HCT116 (cell line): ENCODE measurements at regions not wholly inside any gene's neighbourhood (a gene's known extent, or its start where the extent isn't known, plus 50 kb on each side); places are given as distances from the start of the nearest gene placed in this dataset.

Source experiments
- ATAC-seq: fragments of 200-7000 bp; cut with Tn5 transposase; 2 replicates; pipeline ENCODE4 v1.9.1; 2020; ENCODE audit warnings: mild to moderate bottlenecking, moderate library complexity
- BruUV-seq: library from RNA; stranded (reverse); fragments of 400-500 nt; replicated peaks from 2 replicates; lab custom pipeline; 2021; lab: Mats Ljungman, UMichigan
- CTCF ChIA-PET: fragments of 300-600 bp; sonication (Branson Sonifier 250); formaldehyde crosslinking; loops from one replicate; lab custom pipeline; 2021; ENCODE audit warnings: antibody characterized with exemption; lab: Charles Lee
- POLR2A ChIA-PET: fragments of 300-600, 350-600 bp; sonication (Branson Sonifier 250); formaldehyde crosslinking; loops from one replicate; lab custom pipeline; 2021; ENCODE audit warnings: antibody characterized with exemption; lab: Charles Lee
- RAD21 ChIA-PET, 2 experiments: fragments of 300-600 bp; sonication (Branson Sonifier 250); formaldehyde crosslinking; loops; one replicate each; lab custom pipeline; 2023; ENCODE audit warnings: low total read pairs in 2 of 2; ENCODE audit not compliant: uncharacterized antibody in 2 of 2, unreplicated experiment in 2 of 2, low non-redundant PET in 1 of 2; lab: Charles Lee
- DNase-seq: peaks from one replicate; pipeline ENCODE4 v3.0.0-alpha.2; 2010; ENCODE audit warnings: low read depth, low spot score
- H2AFZ ChIP-seq: fragments of 200-600 bp; shearing (Covaris generic), sonication (generic); 2 replicates; pipeline ENCODE4 v1.6.1; 2017; ENCODE audit warnings: low read depth, mixed run types, mixed read lengths, antibody characterized with exemption, low read length; ENCODE audit not compliant: poor library complexity, severe bottlenecking
- H3K27ac ChIP-seq: 2 replicates; pipeline ENCODE4 v1.5.1; 2012; ENCODE audit warnings: low read depth, low read length
- H3K27me3 ChIP-seq: fragments of 200-600 bp; sonication (generic); 2 replicates; pipeline ENCODE4 v1.6.1; 2016; ENCODE audit warnings: mixed run types, low read length, mixed read lengths; ENCODE audit not compliant: insufficient read depth
- H3K36me3 ChIP-seq, 2 experiments: fragments of 200-500 bp in 1 of 2; fragments of 200-600 bp in 1 of 2; sonication (Bioruptor generic) in 1 of 2; sonication (generic) in 1 of 2; 2 replicates each; pipeline versions ENCODE4 v1.5.1 to v1.6.1; 2014 to 2016; ENCODE audit warnings: low read length in 2 of 2, inconsistent platforms in 1 of 2, mixed read lengths in 1 of 2, mixed run types in 1 of 2; ENCODE audit not compliant: insufficient read depth in 2 of 2, control insufficient read depth in 1 of 2
- H3K4me1 ChIP-seq, 2 experiments: fragments of 200-600 bp in 1 of 2; sonication (generic) in 1 of 2; 2 replicates each; pipeline versions ENCODE4 v1.5.1 to v1.6.1; 2012 to 2017; ENCODE audit warnings: low read length in 2 of 2, inconsistent platforms in 1 of 2, mild to moderate bottlenecking in 1 of 2, mixed read lengths in 1 of 2, mixed run types in 1 of 2, moderate library complexity in 1 of 2; ENCODE audit not compliant: insufficient read depth in 2 of 2, control insufficient read depth in 1 of 2
- H3K4me2 ChIP-seq: fragments of 200-600 bp; sonication (generic); 2 replicates; pipeline ENCODE4 v1.6.1; 2017; ENCODE audit warnings: mixed run types, low read length, mixed read lengths
- H3K4me3 ChIP-seq, 2 experiments: fragments of 200-600 bp in 1 of 2; sonication (generic) in 1 of 2; replicated peaks in 1 of 2; 2 replicates each; pipeline ENCODE4 v1.5.1; 2011 to 2016; ENCODE audit warnings: low read length in 2 of 2, control low read depth in 1 of 2, low read depth in 1 of 2, mild to moderate bottlenecking in 1 of 2, mixed read lengths in 1 of 2, mixed run types in 1 of 2
- H3K79me2 ChIP-seq: fragments of 200-600 bp; sonication (generic); 2 replicates; pipeline ENCODE4 v1.6.1; 2017; ENCODE audit warnings: mild to moderate bottlenecking, mixed run types, low read length, moderate library complexity, mixed read lengths; ENCODE audit not compliant: insufficient read depth
- H3K9ac ChIP-seq: fragments of 200-600 bp; sonication (generic); 2 replicates; pipeline ENCODE4 v1.6.1; 2016; ENCODE audit warnings: low read length, mixed read lengths
- H3K9me2 ChIP-seq: fragments of 200-600 bp; sonication (generic), shearing (Covaris generic); 2 replicates; pipeline ENCODE4 v1.6.1; 2017; ENCODE audit warnings: mixed run types, mild to moderate bottlenecking, moderate library complexity; ENCODE audit not compliant: insufficient read depth
- H3K9me3 ChIP-seq, 2 experiments: fragments of 200-500 bp in 1 of 2; fragments of 200-600 bp in 1 of 2; sonication (Bioruptor generic) in 1 of 2; sonication (generic) in 1 of 2; 2 replicates each; pipeline ENCODE4 v1.6.1; 2014 to 2017; ENCODE audit warnings: low read length in 2 of 2, mixed read lengths in 2 of 2, inconsistent platforms in 1 of 2, low read depth in 1 of 2, mild to moderate bottlenecking in 1 of 2, mixed run types in 1 of 2, moderate library complexity in 1 of 2; ENCODE audit not compliant: control insufficient read depth in 1 of 2, insufficient read depth in 1 of 2
- H4K20me1 ChIP-seq: fragments of 200-600 bp; sonication (generic), shearing (Covaris generic); 2 replicates; pipeline ENCODE4 v1.6.1; 2017; ENCODE audit warnings: mixed run types, mild to moderate bottlenecking, moderate library complexity; ENCODE audit not compliant: insufficient read depth
- ATF3 ChIP-seq: IDR thresholded peaks from 2 replicates; pipeline ENCODE4 v1.6.1; 2012
- CEBPB ChIP-seq: IDR thresholded peaks from 2 replicates; pipeline ENCODE4 v1.6.1; 2012; ENCODE audit warnings: low read depth
- CTCF ChIP-seq, 3 experiments: fragments of 200-600 bp in 1 of 3; sonication (generic) in 1 of 3; IDR thresholded peaks in 2 of 3; conservative IDR thresholded peaks in 1 of 3; 2 replicates each; pipeline ENCODE4 v1.5.1; 2012 to 2017; ENCODE audit warnings: low read depth in 2 of 3, low read length in 2 of 3, antibody characterized with exemption in 1 of 3, borderline replicate concordance in 1 of 3, control low read depth in 1 of 3, mild to moderate bottlenecking in 1 of 3, mixed read lengths in 1 of 3, mixed run types in 1 of 3, moderate library complexity in 1 of 3; ENCODE audit not compliant: insufficient read depth in 1 of 3
- EGR1 ChIP-seq: IDR thresholded peaks from 2 replicates; pipeline ENCODE4 v1.6.1; 2012; ENCODE audit warnings: low read depth
- ELF1 ChIP-seq: IDR thresholded peaks from 2 replicates; pipeline ENCODE4 v1.6.1; 2012; ENCODE audit warnings: low read depth, borderline replicate concordance
- EZH2 ChIP-seq: fragments of 200-600 bp; sonication (generic); IDR thresholded peaks from 2 replicates; pipeline ENCODE4 v1.6.1; 2017; ENCODE audit warnings: antibody characterized with exemption, mixed run types
- EZH2phosphoT487 ChIP-seq: fragments of 200-600 bp; IDR thresholded peaks from 2 replicates; pipeline ENCODE4 v1.6.1; 2018; ENCODE audit warnings: antibody characterized with exemption, borderline replicate concordance
- FOSL1 ChIP-seq: IDR thresholded peaks from 2 replicates; pipeline ENCODE4 v1.6.1; 2012; ENCODE audit warnings: low read depth
- JUND ChIP-seq: IDR thresholded peaks from 2 replicates; pipeline ENCODE4 v1.6.1; 2012
- MAX ChIP-seq: IDR thresholded peaks from 2 replicates; pipeline ENCODE4 v1.6.1; 2012
- POLR2AphosphoS5 ChIP-seq: IDR thresholded peaks from 2 replicates; pipeline ENCODE4 v1.6.1; 2011; ENCODE audit warnings: mild to moderate bottlenecking, low read depth, low read length, moderate library complexity
- RAD21 ChIP-seq: IDR thresholded peaks from 2 replicates; pipeline ENCODE4 v1.6.1; 2012; ENCODE audit warnings: low read depth, mild to moderate bottlenecking
- SIN3A ChIP-seq: IDR thresholded peaks from 2 replicates; pipeline ENCODE4 v1.6.1; 2012; ENCODE audit warnings: low read depth
- SP1 ChIP-seq: IDR thresholded peaks from 2 replicates; pipeline ENCODE4 v1.6.1; 2012; ENCODE audit warnings: low read depth
- SRF ChIP-seq: IDR thresholded peaks from 2 replicates; pipeline ENCODE4 v1.6.1; 2012; ENCODE audit warnings: low read depth
- YY1 ChIP-seq: IDR thresholded peaks from 2 replicates; pipeline ENCODE4 v1.6.1; 2011; ENCODE audit warnings: low read length, low read depth, moderate library complexity, mild to moderate bottlenecking; ENCODE audit not compliant: insufficient replicate concordance; ENCODE audit errors: extremely low read depth
- ZBTB33 ChIP-seq: IDR thresholded peaks from 2 replicates; pipeline ENCODE4 v1.6.1; 2011; ENCODE audit warnings: mild to moderate bottlenecking, low read length, moderate library complexity; ENCODE audit not compliant: insufficient replicate concordance; ENCODE audit errors: extremely low read depth
- ZFX ChIP-seq: fragments of 450-650 bp; IDR thresholded peaks from 2 replicates; pipeline ENCODE4 v1.6.1; 2017
- ZNF274 ChIP-seq: fragments of 200-500 bp; sonication (Bioruptor generic); IDR thresholded peaks from 2 replicates; pipeline ENCODE4 v1.6.1; 2014; ENCODE audit warnings: mild to moderate bottlenecking, low read depth, low read length, inconsistent platforms
- intact Hi-C: fragments of 100-400 bp; cut with micrococcal nuclease; formaldehyde crosslinking; loops from 2 replicates; pipeline ENCODE4 v1.10.0; 2022

- TF ChIP-seq RAD21: no peak
- no peak for TF ChIP-seq CEBPB
These were observed 624.0 kb upstream of the KLF12 start (continued) for GRCh38 chr13:74758188-74758587.

GRCh38 chr13:74755065-74755464 lies 620.9 kb upstream of the KLF12 start:
- no TSS peak for BruUV-seq
- RAD21 ChIA-PET: no interaction called here
- no peaks in the 10 kb centered on the region for H3K36me3 ChIP-seq
- CTCF ChIA-PET: no interaction called here
- intact Hi-C loops: no loop called here
- H3K27ac ChIP-seq: no peak overlapping the region
- H3K9ac ChIP-seq: no peak overlapping the region
- no peaks in the 10 kb centered on the region for H3K79me2 ChIP-seq
- H3K27me3 ChIP-seq: no peaks in the 10 kb centered on the region
- POLR2A ChIA-PET: no interaction called here
- H3K4me2 ChIP-seq: no peak overlapping the region
- no peaks in the 10 kb centered on the region for H3K9me3 ChIP-seq
- H3K9me2 ChIP-seq: no peaks in the 10 kb centered on the region
- no peaks in the 10 kb centered on the region for H4K20me1 ChIP-seq
- no peak overlapping the region for H2AFZ ChIP-seq
- no peak overlapping the region for H3K4me3 ChIP-seq
- TF ChIP-seq SRF (no peak), JUND (no peak), ZNF274 (no peak), SP1 (no peak), RAD21 (no peak), EGR1 (no peak), EZH2 (no peak), EZH2phosphoT487 (no peak), ZFX (no peak), ZBTB33 (no peak), MAX (no peak), ATF3 (no peak), CTCF (IDR thresholded peaks at IDR 0.05 in 2 of 3, conservative IDR thresholded peaks at IDR 0.05 in 1 of 3; ENCODE audit: borderline replicate concordance in 1 of 3, insufficient read depth in 1 of 3, low read depth in 2 of 3, low read length in 2 of 3) (no peak), ELF1 (no peak), YY1 (no peak), POLR2AphosphoS5 (no peak), SIN3A (no peak), FOSL1 (no peak)
- DNase-seq: no peak
- ATAC-seq: no peak
- H3K4me1 ChIP-seq: no peaks in the 10 kb centered on the region
